HG03565 (cell line): ENCODE measurements at regions not wholly inside any gene's neighbourhood (a gene's known extent, or its start where the extent isn't known, plus 50 kb on each side); places are given as distances from the start of the nearest gene placed in this dataset.

Source experiments
- ATAC-seq: cut with Tn5 transposase; IDR thresholded peaks from one replicate; pipeline ENCODE4 v1.9.1; 2021; ENCODE audit warnings: mild to moderate bottlenecking, moderate library complexity; ENCODE audit not compliant: unreplicated experiment

DNA sequence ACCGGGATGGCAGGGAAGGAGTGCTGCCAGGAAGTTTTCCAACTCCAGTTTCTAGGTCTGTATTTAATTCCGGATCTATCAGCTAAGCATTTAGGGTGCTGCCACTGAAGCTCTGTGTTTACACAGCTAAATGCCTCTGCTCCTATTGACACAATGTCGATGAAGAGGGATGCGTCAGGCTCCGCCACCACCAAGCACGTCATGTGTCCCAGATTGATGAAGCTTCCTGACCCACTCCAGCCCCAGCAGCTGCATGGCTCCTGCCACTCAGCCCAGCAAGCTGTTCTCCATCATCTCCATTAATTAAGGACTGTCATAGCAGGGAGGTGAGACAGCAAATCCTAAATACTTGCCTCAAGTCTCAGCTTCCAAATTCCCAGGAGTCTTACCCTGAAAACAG lies 435.2 kb upstream of the ZNF507 start:
- no peak for ATAC-seq

DNA sequence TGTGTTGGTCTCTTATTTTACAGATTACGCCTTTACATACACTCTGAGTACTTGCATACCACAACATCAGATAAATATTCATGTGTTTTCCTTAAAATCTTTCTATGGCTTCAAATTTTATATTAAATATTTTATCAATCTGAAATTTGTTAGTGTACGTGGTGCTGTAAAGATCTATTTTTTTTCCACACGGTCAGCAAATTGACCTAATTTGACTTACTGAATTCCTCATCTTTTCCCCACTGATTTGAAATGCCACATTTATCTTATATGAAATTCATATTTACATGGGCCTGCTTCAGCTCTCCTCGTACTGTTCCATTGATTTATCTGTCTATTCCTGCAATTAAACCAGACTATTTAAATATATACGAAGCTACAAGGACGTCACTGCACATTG lies 433.8 kb upstream of the ZNF507 start:
- ATAC-seq, result no peak

DNA sequence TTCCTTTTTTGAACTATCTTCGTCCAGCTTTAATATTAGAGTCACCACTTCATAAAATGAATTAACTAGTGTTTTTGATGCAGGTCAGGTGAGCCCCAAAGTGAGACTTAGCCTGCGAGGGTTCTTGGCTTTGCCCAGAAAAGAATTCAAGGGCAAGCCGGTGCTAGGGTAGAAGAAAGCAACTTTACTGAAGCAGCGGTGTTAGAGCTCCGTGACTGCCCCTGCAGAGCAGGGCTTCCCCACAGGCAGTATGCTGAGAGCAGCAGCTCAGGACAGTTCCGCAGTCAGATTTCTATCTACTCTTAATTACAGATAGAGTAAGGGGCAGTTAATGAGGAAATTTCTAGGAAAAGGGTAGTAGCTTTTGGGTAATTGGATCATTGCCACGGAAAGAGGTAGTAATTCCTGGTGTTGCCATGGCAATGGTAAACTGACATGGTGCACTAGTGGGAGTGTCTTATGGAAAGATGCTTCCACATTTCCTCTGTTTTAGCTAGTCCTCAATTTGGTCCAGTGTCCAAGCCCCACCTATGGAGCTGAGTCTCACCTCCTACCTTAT lies 432.2 kb upstream of the ZNF507 start:
- ATAC-seq, result no peak

GRCh38 chr19:31930401-31930800 lies 415.0 kb upstream of the ZNF507 start:
- no peak for ATAC-seq

DNA sequence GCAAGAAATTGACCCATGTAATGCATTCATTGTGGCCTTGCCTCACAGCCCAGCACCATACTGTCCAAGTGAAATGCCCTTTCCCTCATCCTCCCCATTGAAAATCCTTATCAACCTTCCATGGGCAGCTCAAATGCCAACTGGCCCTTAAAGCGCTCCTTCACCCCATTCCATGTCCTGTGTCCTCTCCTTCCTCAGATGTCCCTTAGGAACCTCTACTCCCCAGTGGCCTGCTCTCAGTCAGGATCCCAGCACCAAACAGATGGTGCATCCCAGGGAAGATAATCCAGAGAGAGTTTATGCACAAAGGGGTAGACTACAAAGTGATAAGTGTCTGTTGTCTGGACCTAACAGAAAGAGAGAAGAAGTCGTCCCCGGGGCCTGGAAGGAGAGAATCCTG lies 407.4 kb upstream of the ZNF507 start:
- ATAC-seq, result no peak

DNA sequence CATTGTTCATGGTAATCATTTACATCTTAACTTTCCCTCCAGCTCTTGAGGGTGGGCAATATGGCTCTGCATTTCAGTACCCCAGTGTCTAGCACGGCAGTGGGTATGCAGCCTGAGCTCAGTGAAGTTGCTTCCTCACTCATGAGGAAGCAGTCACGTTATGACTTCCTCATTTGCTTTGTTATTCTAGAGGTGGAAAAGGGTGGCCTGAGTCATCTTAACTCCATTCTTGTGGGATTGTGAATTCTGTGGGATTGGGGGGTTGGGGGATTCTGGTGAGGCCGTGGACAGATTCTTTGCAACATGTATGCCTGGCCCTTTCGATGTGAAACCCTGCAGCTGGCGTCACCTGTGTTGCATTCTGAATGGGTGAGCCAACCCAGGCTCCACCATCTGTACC lies 406.7 kb upstream of the ZNF507 start:
- no peak for ATAC-seq

GRCh38 chr19:31940396-31940795 lies 405.0 kb upstream of the ZNF507 start:
- ATAC-seq, result no peak

DNA sequence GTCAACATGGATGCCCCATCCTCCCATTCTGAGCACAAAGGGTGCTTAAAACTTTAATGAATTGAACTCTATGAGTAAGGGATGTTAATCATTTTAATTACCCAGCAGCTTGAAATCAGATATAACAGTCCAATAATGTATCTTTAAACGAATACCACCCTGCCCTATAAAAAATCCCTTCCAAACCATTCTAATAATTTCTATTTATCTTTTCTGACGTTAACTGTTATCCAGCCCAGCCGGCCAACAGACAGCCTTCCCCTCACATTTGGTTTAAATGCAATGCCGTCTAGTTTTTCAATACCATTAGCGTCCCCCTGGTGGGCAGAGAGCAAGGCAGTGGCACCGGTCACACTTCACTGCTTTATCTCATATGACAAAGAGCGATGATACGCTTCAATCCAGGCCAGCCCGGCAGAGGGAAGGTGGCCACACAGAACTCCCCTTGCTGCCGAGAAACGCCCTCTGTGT lies 402.2 kb upstream of the ZNF507 start:
- ATAC-seq, result no peak

GRCh38 chr19:31943778-31944177 lies 401.6 kb upstream of the ZNF507 start:
- ATAC-seq, result no peak

GRCh38 chr19:31944326-31944725 lies 401.1 kb upstream of the ZNF507 start:
- ATAC-seq, result no peak

- no peak for ATAC-seq
Observed at GRCh38 chr19:31946491-31946890, 398.9 kb upstream of the ZNF507 start.

DNA sequence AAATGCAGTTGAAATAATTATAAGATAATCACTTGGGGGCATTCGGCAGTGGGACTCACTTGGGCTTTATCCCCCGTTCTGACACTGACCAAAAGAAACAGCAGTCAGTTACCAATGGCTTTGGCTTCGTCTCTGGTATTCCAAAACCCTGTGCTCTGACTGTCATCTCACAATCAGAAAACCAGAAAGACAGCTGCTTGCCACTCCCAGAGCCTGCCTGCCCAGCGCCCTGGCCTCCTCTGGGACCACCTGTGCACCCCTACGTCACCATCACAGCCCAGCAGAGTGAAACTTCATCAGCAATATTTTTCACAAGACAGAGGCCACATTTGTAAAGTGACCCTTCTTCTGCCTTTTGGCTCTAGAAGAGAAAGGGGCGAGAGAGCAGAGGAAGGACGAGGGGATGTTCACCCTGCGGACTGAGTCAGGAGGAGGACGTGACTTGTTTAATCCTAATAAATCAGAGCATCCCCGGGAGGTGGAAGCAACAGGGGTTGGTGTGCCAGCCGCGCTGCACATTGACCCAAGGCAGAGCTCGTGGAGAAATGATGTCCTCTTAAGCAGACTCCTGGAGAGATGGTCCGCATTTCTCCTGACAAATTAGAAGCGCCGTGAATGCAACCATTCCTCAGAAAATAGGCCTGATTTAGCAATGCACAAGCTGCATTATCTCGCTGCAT lies 397.8 kb upstream of the ZNF507 start:
- no peak for ATAC-seq

DNA sequence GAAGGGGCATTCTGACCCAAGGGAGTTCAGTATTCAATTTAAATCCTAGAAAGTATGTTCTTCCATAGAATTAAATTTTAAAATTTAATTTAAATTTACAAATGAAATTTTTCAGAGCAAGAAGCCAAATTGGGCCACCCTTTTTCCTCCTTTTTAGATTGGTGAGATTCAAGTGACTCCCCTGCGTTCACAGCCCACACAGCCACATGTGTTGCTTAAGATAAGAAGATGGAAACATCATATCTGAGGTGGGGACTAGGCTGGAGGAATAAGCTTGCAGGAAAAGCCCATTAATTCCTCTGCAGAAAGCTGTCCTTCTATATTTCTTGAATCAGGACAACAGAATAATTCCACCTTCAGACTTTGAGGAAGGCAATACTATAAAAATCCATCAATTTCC lies 392.7 kb upstream of the ZNF507 start:
- no peak for ATAC-seq

GRCh38 chr19:31955061-31955460 lies 390.3 kb upstream of the ZNF507 start:
- ATAC-seq, result no peak

GRCh38 chr19:31955884-31956283 lies 389.5 kb upstream of the ZNF507 start:
- no peak for ATAC-seq

GRCh38 chr19:31956771-31957392 lies 388.5 kb upstream of the ZNF507 start:
- no peak for ATAC-seq

DNA sequence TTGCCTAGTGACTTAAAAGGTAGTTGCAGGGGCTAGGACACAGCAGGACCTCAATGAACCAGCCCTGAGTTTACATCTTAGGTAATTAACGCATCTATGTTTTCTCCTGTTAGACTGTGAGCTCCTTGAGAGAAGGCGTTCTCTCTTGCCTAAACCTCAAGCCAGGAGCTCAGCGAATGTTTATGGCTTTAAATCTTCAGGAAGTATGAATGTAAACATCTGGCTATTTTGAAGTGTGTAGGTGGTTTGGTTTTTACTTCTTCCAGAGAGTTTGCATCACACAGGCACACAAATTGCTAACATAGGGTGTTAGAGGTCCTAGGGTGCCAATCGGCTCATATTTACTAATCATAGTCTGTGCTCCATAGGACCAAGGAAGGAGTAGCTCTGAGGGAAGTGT lies 387.7 kb upstream of the ZNF507 start:
- ATAC-seq, result no peak

DNA sequence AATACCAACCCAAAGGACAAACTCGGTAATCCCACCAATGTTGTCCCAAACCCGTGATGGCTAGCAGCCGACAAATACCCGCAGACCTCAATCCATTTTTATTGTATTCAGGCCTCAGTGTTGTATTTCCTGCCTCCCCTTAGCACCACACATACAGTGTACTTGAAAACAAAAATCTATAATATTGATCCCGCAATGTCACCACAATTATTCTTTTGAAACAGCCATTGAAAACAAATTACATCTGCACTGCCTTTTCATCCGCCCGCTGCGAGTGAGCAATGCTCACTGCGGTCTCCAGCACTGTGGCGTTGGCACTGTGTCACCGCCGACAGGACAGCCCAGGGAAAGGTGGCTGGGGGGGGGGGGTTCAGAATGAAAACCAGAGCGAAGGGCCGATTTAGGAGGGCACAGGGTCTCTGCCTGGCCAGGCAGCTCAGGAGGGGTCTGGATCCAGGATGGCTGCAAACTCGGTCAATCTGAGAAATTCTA lies 385.8 kb upstream of the ZNF507 start:
- no peak for ATAC-seq

DNA sequence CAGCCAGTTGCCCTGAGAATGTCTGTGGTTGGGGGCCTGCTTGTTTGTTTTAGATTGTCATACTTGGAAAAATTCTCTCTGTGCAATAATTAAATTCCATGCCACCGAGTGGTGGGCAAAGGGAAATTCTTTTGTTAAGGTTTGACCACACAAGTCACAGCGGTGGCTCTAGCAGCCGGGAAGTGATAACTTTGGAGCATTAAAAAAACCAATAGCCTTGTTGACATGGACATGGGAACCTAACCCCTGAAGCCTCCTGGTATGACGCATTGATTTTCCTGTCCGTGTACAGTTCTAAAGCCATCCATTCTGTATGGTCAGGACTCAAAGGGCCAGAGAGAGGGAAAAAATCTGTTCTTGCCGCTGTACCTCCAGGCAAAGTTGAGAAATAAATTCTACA lies 384.9 kb upstream of the ZNF507 start:
- ATAC-seq, result no peak

- ATAC-seq, result no peak
Observed at GRCh38 chr19:31961191-31961590, 384.2 kb upstream of the ZNF507 start.

GRCh38 chr19:31961667-31962066 lies 383.7 kb upstream of the ZNF507 start:
- ATAC-seq, result no peak

GRCh38 chr19:31962561-31962996 lies 382.8 kb upstream of the ZNF507 start:
- no peak for ATAC-seq
